ENCODE measurements at regions not wholly inside any gene's neighbourhood (a gene's known extent, or its start where the extent isn't known, plus 50 kb on each side); places are given as distances from the start of the nearest gene placed in this dataset.

- TF ChIP-seq CTCF (IDR thresholded peaks at IDR 0.05) (no peak), POLR2A (IDR thresholded peaks at IDR 0.05; ENCODE audit: low read depth) (no peak)
Measured at GRCh38 chr6:126983779-126984178, 134.7 kb upstream of the RSPO3 start.
